HG03354 (cell line): ENCODE measurements at regions not wholly inside any gene's neighbourhood (a gene's known extent, or its start where the extent isn't known, plus 50 kb on each side); places are given as distances from the start of the nearest gene placed in this dataset.

Experiments used
- ATAC-seq: cut with Tn5 transposase; IDR thresholded peaks from one replicate; pipeline ENCODE4 v1.9.1; 2021; ENCODE audit warnings: mild to moderate bottlenecking; ENCODE audit not compliant: unreplicated experiment, poor library complexity, severe bottlenecking

DNA sequence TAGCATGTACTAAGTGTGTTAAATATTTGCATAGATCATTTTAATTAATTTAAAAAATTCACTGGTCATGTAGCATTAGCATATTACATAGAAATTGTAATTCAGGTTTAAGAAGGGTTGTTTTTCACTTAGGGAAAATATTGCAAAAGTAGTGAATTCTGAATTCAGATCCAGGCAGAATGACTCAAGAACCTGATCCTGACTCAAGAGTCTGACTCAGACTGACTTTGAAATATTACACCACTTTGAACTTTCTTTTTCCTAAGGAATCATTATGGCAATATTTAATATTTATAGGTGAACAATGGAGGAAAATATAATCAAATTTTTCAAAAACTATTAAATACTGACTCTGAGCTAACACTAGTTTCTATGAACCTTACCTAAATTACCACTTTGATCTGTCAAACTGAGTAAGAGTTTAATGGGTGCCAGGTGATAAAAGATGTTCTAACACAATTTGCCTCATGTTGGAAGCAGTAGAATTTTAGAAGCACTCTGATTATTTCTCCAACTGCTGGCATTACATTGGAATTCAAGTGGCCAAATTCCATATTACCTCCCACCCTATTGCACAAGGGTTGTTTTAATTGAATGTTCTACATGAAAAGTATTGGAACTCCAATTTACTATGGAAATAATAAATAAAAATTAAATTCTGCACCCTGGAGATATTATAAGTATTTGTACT is 261.6 kb downstream of the SLITRK1 start:
- no peak for ATAC-seq

DNA sequence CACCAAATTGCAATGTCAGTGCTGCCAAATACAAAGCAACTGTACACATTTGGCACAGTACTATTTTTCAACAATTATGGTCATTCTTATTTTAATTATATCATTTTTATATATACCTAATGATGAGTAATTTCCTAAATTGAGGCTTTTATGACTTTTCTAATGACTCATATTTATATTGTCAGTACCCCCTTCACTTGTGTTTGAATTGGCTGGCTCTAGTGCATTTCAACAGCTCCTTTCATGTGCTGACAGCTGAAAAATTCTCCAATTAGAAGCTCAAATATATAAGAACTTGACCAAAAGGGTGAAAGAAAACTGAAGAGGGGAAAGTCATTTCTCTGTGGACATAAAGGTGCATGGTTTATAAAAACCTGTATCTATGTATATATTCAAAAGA is 263.3 kb downstream of the SLITRK1 start:
- ATAC-seq, result no peak

DNA sequence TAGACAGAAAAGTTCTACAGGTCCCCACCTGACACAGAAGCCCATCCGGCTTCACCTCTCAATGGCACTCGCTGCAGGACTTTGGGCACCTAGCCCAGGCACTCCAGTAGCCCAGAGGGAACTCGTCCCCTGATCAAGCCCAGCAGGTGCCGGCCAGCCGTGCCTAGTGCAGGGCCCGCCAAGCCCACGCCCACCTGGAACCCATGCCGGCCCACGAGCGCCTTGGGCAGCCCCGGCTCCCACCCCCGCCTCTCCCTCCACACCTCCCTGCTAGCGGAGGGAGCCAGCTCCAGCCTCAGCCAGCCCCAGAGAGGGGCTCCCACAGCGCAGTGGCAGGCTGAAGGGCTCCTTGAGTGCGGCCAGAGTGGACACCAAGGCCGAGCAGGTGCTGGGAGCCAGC is 268.8 kb downstream of the SLITRK1 start:
- ATAC-seq, result no peak

- no peak for ATAC-seq
Measured at GRCh38 chr13:83601539-83601938, 280.7 kb downstream of the SLITRK1 start.

DNA sequence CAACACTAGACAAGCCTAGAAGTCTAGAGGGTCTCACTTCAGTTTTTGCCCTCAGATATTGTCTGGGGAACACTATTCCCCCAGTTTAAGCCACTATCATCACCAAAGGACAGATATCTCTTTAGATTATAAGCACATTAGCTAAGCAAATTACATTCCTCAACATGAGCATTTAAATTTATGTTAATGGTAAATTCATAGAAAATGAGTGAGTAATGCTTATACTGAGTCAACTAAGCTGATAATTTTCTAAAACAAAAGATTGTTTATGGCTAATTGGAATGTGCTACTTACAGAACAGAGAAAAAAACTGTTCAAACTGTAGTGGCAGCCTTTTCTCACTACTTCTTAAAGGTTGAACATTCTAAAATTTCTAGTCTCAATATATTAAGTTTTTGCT is 290.2 kb downstream of the SLITRK1 start:
- no peak for ATAC-seq

- ATAC-seq, result no peak
Measured at GRCh38 chr13:83589814-83590213, 292.5 kb downstream of the SLITRK1 start.

GRCh38 chr13:83577183-83577582 is 305.1 kb downstream of the SLITRK1 start:
- ATAC-seq, result no peak

- ATAC-seq, result no peak
Measured at GRCh38 chr13:83568019-83568418, 314.3 kb downstream of the SLITRK1 start.

DNA sequence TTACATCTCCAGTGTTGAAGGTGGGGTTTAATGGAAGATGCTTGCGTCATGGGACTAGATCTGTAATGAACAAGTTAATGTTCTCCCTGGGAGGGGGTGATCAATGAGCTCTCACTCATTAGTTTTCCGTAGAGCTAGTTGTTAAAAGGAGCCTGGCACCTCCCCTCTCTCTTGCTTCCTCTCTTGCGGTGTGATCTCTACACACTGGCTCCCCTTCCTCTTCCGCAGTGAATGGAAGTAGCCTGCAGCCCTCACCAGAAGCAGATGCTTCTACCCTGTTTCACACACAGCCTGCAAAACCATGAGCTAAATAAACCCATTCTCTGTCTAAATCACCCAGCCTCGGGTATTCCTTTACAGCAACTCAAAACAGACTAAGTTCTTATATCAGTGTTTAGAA is 318.8 kb downstream of the SLITRK1 start:
- no peak for ATAC-seq

- ATAC-seq, result no peak
Measured at GRCh38 chr13:83557845-83558244, 324.4 kb downstream of the SLITRK1 start.

DNA sequence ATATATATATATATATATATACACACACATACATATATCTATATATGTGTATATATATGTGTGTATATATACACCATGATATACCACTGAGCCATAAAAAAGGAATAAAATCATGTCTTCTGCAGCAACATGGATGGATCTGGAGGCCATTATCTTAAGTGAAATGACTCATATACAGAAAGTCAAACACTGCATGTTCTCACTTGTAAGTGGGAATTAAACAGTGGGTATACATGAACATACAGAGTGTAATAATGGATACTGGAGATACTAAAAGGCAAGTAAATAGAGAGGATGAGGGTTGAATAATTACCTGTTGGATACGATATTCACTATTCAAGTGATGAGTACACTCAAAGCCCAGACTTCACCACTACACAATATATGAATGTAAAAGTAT is 332.6 kb downstream of the SLITRK1 start:
- ATAC-seq, result no peak

GRCh38 chr13:83547043-83547442 is 335.2 kb downstream of the SLITRK1 start:
- no peak for ATAC-seq

DNA sequence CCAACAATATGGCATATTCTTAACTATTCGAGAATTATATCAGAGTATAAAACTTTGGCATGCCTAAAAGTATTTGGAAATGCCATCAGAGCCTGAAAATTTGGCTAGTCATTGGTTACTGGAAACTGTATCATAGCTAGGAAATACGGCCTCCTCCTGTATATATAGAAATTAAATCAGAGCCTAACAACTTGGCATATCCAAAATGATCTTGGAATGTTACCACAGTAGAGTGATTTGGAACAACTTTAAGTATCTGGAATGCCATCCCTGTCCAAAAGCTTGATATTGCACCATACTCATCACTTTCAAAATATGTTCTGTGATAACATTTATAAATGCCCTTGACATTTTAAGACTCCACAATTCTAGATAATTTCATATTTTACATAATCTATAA is 335.8 kb downstream of the SLITRK1 start:
- ATAC-seq, result no peak

- no peak for ATAC-seq
Measured at GRCh38 chr13:83538636-83539035, 343.6 kb downstream of the SLITRK1 start.

DNA sequence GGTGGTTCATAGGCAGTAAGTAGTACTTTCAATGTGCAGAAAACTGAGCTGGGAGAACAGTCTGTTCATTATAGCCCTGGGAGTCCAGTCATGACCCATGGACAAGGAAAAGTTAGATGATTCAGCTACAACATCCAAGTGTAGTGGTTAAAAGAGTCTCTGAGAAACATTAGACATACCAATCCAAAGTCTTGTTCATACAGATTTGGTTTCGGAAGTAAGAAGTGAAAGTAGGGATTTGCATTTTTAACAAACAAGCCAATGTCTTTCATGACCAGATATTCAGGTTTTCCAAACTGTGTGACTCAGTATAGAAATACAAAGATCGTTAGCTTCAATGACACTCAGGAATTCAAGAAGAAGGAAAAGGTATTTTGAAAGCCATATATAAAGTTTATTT is 345.3 kb downstream of the SLITRK1 start:
- ATAC-seq, result no peak

DNA sequence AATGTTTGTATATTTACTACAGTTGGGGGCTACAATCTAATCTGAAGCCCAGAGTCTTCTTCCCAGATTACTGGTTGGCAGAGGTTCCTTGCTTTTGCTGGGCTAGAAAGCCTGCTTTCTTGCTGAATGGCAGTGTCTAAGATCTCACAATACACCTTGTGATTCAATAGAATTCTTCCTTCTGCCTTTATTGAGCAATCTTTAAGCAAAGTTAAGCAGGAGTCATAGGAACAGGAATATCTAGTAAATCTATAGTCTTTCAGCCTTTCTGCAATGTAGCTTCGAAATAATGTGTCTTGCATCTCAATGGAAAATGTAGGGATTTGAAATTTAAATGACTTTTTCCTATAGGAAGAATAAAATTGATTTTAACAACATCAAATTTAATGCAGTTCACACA is 346.1 kb downstream of the SLITRK1 start:
- no peak for ATAC-seq

DNA sequence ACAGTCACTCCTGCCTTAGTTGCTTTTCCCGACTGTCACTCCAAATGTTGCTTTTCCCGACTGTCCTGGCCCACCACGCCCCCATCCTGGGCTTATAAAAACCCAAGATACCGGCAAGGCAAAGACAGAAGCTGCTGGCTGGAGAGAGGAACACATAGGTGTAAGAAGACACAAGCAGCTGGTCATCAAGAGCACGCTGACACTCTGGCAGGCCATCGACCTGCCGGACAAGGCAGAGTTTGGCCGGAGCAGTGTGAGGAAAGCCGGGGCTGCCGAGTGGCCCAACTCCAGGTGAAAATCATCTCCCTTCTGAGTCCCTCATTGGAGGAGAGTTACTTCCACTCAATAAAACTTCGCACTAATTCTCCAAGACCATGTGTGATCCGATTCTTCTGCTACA is 349.5 kb downstream of the SLITRK1 start:
- ATAC-seq, result no peak

DNA sequence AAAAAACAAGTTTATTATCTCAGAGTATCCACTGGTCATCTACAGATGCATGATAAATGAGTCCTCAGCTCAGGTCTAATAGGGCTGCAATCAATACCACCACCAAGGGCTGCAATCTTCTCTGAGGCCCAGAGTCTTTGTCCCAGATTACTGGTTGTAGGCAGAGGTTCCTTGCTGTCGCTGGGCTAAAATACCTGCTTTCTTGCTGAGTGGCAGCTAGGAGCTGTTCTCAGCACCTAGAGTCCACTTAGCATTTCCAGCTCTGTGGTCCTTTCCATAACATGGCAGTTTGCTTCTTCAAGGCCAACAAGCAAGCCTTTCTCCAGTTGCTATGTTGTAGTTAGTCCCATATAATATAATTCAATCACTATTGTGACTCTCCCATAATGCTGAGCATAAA is 351.3 kb downstream of the SLITRK1 start:
- ATAC-seq, result no peak

GRCh38 chr13:83516781-83517180 is 365.5 kb downstream of the SLITRK1 start:
- ATAC-seq, result no peak

DNA sequence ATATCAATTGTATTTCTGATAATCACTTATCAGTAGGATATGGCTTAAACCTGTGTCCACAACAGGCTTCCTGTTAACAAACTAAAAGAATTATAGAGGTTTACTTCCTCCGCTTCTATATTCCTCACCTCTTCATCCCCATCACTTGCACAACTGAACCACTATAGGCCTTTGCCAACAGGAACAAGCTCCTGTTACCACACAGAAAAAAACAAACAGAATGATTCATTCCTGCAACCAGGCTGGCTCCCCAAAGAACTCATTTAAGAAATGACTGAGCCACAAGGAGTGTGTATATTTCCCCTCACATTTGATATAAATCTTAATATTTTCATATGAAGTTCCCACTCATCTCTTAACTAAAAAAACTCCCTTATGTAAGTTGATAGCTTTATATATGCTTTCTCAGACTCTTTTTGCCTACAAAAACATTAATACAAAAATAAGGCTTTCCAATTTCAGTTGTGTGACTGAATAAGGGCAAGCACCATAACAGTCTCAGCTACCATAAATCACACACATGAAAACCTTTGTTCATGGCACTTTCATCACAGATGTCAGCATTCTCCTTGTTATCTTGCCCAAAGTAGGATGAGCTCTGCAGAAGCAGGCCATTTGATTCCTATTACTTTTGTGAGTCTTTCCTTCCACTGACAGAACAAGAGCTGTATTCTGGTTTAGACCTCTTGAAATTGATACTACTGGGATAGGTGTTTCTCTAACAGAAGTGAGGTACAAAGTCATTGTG is 366.8 kb downstream of the SLITRK1 start:
- no peak for ATAC-seq

GRCh38 chr13:83508771-83509301 is 373.4 kb downstream of the SLITRK1 start:
- no peak for ATAC-seq
